ENCODE measurements at regions not wholly inside any gene's neighbourhood (a gene's known extent, or its start where the extent isn't known, plus 50 kb on each side); places are given as distances from the start of the nearest gene placed in this dataset.

DNA sequence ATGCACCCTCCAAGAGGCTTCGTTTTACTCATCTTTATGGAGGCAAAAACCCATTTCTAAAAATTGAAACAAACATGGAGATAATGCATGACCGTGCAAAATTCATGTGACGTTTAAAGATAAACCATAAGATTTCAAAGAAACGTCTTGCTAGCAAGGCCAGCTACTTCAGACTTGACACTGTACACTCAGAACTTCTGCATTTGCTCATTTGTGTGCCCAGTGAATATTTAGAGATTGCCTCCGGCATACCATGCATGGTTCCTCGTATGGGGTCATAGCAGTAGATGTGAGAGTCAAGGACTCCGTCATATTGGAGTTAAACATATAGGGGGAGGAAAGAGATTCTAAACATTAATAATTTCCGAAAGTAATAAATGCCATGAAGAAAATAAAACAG is 78.6 kb upstream of the NEURL1B start:
- TF ChIP-seq, protein P1, sequence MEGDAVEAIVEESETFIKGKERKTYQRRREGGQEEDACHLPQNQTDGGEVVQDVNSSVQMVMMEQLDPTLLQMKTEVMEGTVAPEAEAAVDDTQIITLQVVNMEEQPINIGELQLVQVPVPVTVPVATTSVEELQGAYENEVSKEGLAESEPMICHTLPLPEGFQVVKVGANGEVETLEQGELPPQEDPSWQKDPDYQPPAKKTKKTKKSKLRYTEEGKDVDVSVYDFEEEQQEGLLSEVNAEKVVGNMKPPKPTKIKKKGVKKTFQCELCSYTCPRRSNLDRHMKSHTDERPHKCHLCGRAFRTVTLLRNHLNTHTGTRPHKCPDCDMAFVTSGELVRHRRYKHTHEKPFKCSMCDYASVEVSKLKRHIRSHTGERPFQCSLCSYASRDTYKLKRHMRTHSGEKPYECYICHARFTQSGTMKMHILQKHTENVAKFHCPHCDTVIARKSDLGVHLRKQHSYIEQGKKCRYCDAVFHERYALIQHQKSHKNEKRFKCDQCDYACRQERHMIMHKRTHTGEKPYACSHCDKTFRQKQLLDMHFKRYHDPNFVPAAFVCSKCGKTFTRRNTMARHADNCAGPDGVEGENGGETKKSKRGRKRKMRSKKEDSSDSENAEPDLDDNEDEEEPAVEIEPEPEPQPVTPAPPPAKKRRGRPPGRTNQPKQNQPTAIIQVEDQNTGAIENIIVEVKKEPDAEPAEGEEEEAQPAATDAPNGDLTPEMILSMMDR (IDR thresholded peaks at IDR 0.05): no peak
- TF ChIP-seq POLR2A (IDR thresholded peaks at IDR 0.05): no peak
